ENCODE measurements at regions not wholly inside any gene's neighbourhood (a gene's known extent, or its start where the extent isn't known, plus 50 kb on each side); places are given as distances from the start of the nearest gene placed in this dataset.

DNA sequence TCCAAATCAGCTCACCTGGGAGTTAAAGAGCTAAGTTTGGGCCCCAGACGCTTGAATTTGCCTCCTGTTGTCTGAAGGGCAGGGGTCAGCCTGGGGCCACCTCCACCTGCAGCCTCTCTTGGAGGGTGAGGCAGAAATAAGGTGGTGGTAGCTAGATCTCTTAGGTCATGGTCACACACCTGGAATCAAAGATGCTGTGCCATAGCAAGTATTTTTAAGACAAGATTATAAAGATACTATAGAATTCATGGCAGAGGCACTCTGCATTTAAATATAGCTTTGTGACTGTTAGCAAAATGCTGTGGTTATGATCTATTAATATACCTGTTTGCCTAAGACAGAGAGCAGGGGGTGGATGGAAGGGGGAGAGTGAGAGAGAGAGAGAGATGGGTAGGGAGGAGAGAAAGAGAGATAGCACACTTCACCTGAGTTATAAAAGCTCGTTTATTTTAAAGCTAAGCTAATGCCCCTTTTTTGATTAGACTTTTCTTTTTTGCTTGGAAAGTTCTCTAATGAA lies 242.7 kb downstream of the TMEM182 start:
- no peak overlapping the region for H3K4me3 ChIP-seq (ENCODE audit: low read length in 2 of 2)
- H3K27me3 Mint-ChIP-seq: no peaks in the 10 kb centered on the region

DNA sequence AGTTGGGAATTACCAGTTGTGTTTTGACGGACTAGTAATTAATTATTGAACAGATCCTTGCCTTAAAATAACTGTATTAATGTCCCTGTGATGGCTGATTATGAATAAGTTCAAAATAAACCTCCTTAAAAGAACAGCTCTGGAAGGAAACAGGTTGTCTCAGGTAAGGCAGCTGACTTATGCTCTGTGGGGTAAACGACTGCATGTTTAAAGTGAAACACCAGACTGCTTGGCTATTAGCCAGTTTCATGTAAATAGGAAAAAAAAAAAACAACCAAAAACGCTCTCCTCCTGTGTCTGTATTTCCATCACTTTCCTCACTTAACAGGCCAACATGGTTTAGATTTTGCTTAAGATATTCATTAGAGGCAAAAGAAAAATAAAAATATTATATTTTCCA lies 243.6 kb downstream of the TMEM182 start:
- no peaks in the 10 kb centered on the region for H3K27me3 Mint-ChIP-seq
- no peak for DNase-seq

More for the DNA sequence above, 242.7 kb downstream of the TMEM182 start:
- H3K4me1 Mint-ChIP-seq: no peaks in the 10 kb centered on the region
- H3K4me3 Mint-ChIP-seq: no peak overlapping the region
- POLR2A ChIA-PET (ENCODE audit: partially characterized antibody): no interaction called here
- H3K36me3 Mint-ChIP-seq: no peaks in the 10 kb centered on the region
- CTCF ChIA-PET (ENCODE audit: partially characterized antibody): no interaction called here
- intact Hi-C loops (cut with micrococcal nuclease): no loop called here
- Histone ChIP-seq H3K4me1 (ENCODE audit: insufficient read depth, low read length) (no peaks in the 10 kb centered on the region), H3K27me3 (ENCODE audit: insufficient read depth, low read length) (no peaks in the 10 kb centered on the region), H3K9me3 (ENCODE audit: control insufficient read depth in 1 of 2, low read length in 2 of 2) (no peaks in the 10 kb centered on the region), H3K27ac (ENCODE audit: low read depth, low read length) (no peak overlapping the region), H3K36me3 (ENCODE audit: insufficient read depth, low read length) (no peaks in the 10 kb centered on the region)
- H3K9me3 Mint-ChIP-seq: peaks cover 0 to 9% (median 3%) of the 10 kb centered on the region in 8 donors
- H3K27ac Mint-ChIP-seq: no peak overlapping the region
- no peak for DNase-seq

DNA sequence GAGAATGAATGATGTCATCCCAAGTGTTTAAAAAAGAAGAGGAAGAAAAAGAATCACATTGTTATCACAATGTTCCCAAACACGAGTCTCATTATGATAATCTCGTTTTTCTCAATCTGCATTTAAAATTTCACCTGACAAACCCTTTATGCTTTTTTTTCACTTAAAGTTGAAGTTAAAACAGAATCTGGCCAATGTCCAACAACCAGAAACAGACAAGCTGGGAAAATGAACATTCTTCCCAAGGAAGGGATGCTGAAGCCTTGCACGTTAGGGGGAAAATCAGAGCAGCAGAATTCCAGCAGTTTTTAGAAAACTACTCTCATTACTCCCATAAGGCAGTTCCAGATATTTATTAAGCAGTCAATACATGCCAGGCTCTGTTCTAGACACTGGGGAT lies 245.3 kb downstream of the TMEM182 start:
- Mint-ChIP-seq H3K4me1 (no peaks in the 10 kb centered on the region), H3K9me3 (peaks cover 0 to 7% (median 2%) of the 10 kb centered on the region in 8 donors), H3K27me3 (no peaks in the 10 kb centered on the region), H3K36me3 (no peaks in the 10 kb centered on the region), H3K27ac (no peak overlapping the region), H3K4me3 (no peak overlapping the region)
- H3K4me1 ChIP-seq (ENCODE audit: insufficient read depth, low read length): no peaks in the 10 kb centered on the region
- no peaks in the 10 kb centered on the region for H3K27me3 ChIP-seq (ENCODE audit: insufficient read depth, low read length)
- POLR2A ChIA-PET (ENCODE audit: partially characterized antibody): no interaction called here
- H3K9me3 ChIP-seq (ENCODE audit: control insufficient read depth in 1 of 2, low read length in 2 of 2): no peaks in the 10 kb centered on the region
- DNase-seq: no peak
- intact Hi-C loops (cut with micrococcal nuclease): no loop called here
- CTCF ChIA-PET (ENCODE audit: partially characterized antibody): no interaction called here
- H3K4me3 ChIP-seq (ENCODE audit: low read length in 2 of 2): no peak overlapping the region
- H3K36me3 ChIP-seq (ENCODE audit: insufficient read depth, low read length): no peaks in the 10 kb centered on the region
- no peak overlapping the region for H3K27ac ChIP-seq (ENCODE audit: low read depth, low read length)

More for the DNA sequence above, 243.6 kb downstream of the TMEM182 start:
- H3K4me1 ChIP-seq (ENCODE audit: insufficient read depth, low read length): no peaks in the 10 kb centered on the region
- H3K27ac ChIP-seq (ENCODE audit: low read depth, low read length): no peak overlapping the region
- Mint-ChIP-seq H3K4me1 (no peaks in the 10 kb centered on the region), H3K27ac (no peak overlapping the region), H3K9me3 (peaks cover 0 to 5% (median 3%) of the 10 kb centered on the region in 8 donors), H3K4me3 (no peak overlapping the region), H3K36me3 (no peaks in the 10 kb centered on the region)
- no peak overlapping the region for H3K4me3 ChIP-seq (ENCODE audit: low read length in 2 of 2)
- H3K9me3 ChIP-seq (ENCODE audit: control insufficient read depth in 1 of 2, low read length in 2 of 2): no peaks in the 10 kb centered on the region
- CTCF ChIA-PET (ENCODE audit: partially characterized antibody): no interaction called here
- no peaks in the 10 kb centered on the region for H3K36me3 ChIP-seq (ENCODE audit: insufficient read depth, low read length)
- POLR2A ChIA-PET (ENCODE audit: partially characterized antibody): no interaction called here
- intact Hi-C loops (cut with micrococcal nuclease): no loop called here
- H3K27me3 ChIP-seq (ENCODE audit: insufficient read depth, low read length): no peaks in the 10 kb centered on the region

DNA sequence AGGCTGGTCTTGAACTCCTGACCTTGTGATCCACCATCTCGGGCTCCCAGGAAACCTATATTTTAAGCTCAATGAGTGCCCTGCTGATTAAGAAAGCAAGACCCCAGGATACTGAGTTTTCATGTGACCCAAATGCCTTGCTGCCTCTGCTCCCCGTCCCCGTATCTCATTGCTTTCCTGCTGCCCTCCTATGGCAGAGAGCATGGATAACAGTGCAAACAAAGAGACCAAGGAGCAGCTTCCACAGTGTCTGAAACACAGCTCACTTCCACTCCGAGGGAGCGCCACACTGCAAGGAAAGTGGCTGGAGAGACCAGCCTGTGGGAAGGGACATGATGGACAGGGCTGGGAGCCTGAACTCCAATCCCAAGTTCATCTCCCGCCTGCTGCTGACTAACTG lies 246.8 kb downstream of the TMEM182 start:
- Mint-ChIP-seq H3K36me3 (no peaks in the 10 kb centered on the region), H3K4me3 (no peak overlapping the region), H3K27ac (no peak overlapping the region), H3K4me1 (no peaks in the 10 kb centered on the region), H3K9me3 (peaks cover 0 to 4% (median 0%) of the 10 kb centered on the region in 8 donors), H3K27me3 (no peaks in the 10 kb centered on the region)
- ChIA-PET CTCF (ENCODE audit: partially characterized antibody) (no interaction called here), POLR2A (ENCODE audit: partially characterized antibody) (no interaction called here)
- no peaks in the 10 kb centered on the region for H3K27me3 ChIP-seq (ENCODE audit: insufficient read depth, low read length)
- no peaks in the 10 kb centered on the region for H3K9me3 ChIP-seq (ENCODE audit: control insufficient read depth in 1 of 2, low read length in 2 of 2)
- no peak for DNase-seq
- no peak overlapping the region for H3K27ac ChIP-seq (ENCODE audit: low read depth, low read length)
- intact Hi-C loops (cut with micrococcal nuclease): no loop called here
- H3K36me3 ChIP-seq (ENCODE audit: insufficient read depth, low read length): no peaks in the 10 kb centered on the region
- no peaks in the 10 kb centered on the region for H3K4me1 ChIP-seq (ENCODE audit: insufficient read depth, low read length)
- no peak overlapping the region for H3K4me3 ChIP-seq (ENCODE audit: low read length in 2 of 2)

DNA sequence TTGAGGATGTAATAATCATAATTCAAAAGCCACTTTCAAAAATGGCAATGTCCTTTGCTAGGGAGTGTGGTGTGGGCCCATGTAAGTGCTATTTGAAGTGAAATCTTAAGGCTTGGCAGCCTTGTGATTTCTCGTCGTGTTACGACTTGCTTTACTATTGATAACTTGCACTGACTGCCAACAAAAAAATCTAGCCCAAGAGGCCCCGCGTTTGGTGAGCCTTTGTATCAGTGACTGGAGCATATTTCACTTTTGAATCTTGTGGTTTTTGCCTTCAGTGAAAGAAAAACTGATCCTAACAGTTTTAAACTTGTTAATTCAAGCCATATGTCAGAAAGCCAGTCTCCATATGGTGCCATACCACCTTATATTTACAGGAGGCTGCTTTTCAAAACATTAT lies 248.0 kb downstream of the TMEM182 start:
- Mint-ChIP-seq H3K4me3 (no peak overlapping the region), H3K27ac (no peak overlapping the region), H3K36me3 (no peaks in the 10 kb centered on the region), H3K27me3 (no peaks in the 10 kb centered on the region), H3K4me1 (no peaks in the 10 kb centered on the region), H3K9me3 (peaks cover 0 to 4% (median 0%) of the 10 kb centered on the region in 8 donors)
- ChIA-PET POLR2A (ENCODE audit: partially characterized antibody) (no interaction called here), CTCF (ENCODE audit: partially characterized antibody) (no interaction called here)
- DNase-seq: no peak
- Histone ChIP-seq H3K9me3 (ENCODE audit: control insufficient read depth in 1 of 2, low read length in 2 of 2) (no peaks in the 10 kb centered on the region), H3K27me3 (ENCODE audit: insufficient read depth, low read length) (no peaks in the 10 kb centered on the region), H3K27ac (ENCODE audit: low read depth, low read length) (no peak overlapping the region), H3K36me3 (ENCODE audit: insufficient read depth, low read length) (no peaks in the 10 kb centered on the region), H3K4me3 (ENCODE audit: low read length in 2 of 2) (no peak overlapping the region), H3K4me1 (ENCODE audit: insufficient read depth, low read length) (no peaks in the 10 kb centered on the region)
- intact Hi-C loops (cut with micrococcal nuclease): no loop called here

DNA sequence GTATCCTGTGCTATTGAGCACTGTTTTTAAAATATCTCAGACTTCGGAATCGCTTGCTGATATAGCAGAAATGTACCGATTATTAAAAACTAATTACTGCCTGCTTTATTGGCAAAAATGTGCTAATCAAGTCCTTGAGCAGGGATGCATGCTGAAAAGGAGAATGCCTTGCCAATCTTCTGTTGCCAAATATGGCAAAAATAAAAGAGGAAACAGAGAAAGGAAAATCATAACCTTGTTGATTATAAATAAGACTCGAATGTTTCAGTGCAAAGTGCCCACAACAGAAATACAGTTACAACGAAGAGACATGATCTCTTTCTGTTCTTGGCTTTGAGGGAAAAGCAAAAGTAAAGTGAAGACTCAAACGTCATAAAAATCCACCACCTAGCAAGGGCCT lies 248.5 kb downstream of the TMEM182 start:
- Histone ChIP-seq H3K36me3 (ENCODE audit: insufficient read depth, low read length) (no peaks in the 10 kb centered on the region), H3K27me3 (ENCODE audit: insufficient read depth, low read length) (no peaks in the 10 kb centered on the region), H3K9me3 (ENCODE audit: control insufficient read depth in 1 of 2, low read length in 2 of 2) (no peaks in the 10 kb centered on the region), H3K4me3 (ENCODE audit: low read length in 2 of 2) (no peak overlapping the region), H3K27ac (ENCODE audit: low read depth, low read length) (no peak overlapping the region), H3K4me1 (ENCODE audit: insufficient read depth, low read length) (no peaks in the 10 kb centered on the region)
- ChIA-PET POLR2A (ENCODE audit: partially characterized antibody) (no interaction called here), CTCF (ENCODE audit: partially characterized antibody) (no interaction called here)
- Mint-ChIP-seq H3K27me3 (no peaks in the 10 kb centered on the region), H3K9me3 (peaks cover 0 to 4% (median 0%) of the 10 kb centered on the region in 8 donors), H3K27ac (no peak overlapping the region), H3K4me1 (no peaks in the 10 kb centered on the region), H3K4me3 (no peak overlapping the region), H3K36me3 (no peaks in the 10 kb centered on the region)
- intact Hi-C loops (cut with micrococcal nuclease): no loop called here
- DNase-seq: no peak

DNA sequence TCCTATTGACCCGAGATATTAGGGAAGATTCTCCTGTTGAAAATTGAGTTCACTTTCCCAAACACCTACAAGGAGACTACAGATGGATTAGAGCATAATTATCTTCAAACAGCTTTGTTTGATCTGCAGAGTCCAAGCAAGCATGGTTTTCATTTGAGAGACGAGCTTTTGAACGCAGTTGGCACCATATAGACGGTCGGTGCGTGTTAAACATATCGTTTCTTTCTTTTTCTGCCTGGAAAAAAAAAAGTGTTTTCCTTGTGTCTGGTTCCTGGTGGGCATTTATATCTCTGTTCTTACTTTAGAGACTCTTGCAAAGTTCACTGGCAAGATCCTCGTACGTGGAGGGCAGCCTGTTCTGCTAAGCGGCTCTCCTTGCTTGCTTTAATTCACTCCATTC lies 248.9 kb downstream of the TMEM182 start:
- Histone ChIP-seq H3K4me1 (ENCODE audit: insufficient read depth, low read length) (no peaks in the 10 kb centered on the region), H3K27ac (ENCODE audit: low read depth, low read length) (no peak overlapping the region), H3K36me3 (ENCODE audit: insufficient read depth, low read length) (no peaks in the 10 kb centered on the region), H3K4me3 (ENCODE audit: low read length in 2 of 2) (no peak overlapping the region), H3K27me3 (ENCODE audit: insufficient read depth, low read length) (no peaks in the 10 kb centered on the region), H3K9me3 (ENCODE audit: control insufficient read depth in 1 of 2, low read length in 2 of 2) (no peaks in the 10 kb centered on the region)
- ChIA-PET POLR2A (ENCODE audit: partially characterized antibody) (no interaction called here), CTCF (ENCODE audit: partially characterized antibody) (no interaction called here)
- no peaks in the 10 kb centered on the region for H3K27me3 Mint-ChIP-seq
- intact Hi-C loops (cut with micrococcal nuclease): no loop called here
- H3K27ac Mint-ChIP-seq: no peak overlapping the region
- H3K4me1 Mint-ChIP-seq: no peaks in the 10 kb centered on the region
- H3K9me3 Mint-ChIP-seq: peaks cover 0 to 4% (median 0%) of the 10 kb centered on the region in 8 donors
- no peak for DNase-seq
- no peak overlapping the region for H3K4me3 Mint-ChIP-seq
- H3K36me3 Mint-ChIP-seq: no peaks in the 10 kb centered on the region

DNA sequence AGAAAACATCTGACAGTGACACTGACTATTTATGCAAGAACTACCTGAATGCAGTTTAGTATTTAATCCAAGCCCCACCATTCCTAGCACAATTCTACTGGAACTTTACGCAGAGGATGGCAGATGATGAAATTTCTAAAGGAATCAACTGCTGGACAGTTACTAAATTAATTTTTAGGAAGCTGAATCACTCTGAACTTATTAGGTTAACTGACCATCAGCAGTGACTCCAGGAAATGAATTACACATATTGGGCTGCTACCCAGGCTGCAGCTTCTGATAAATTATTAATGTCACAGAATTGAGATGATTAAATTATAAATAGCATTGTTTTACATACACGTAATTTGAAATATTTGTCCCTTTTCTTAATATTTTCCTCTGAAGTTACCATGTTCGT lies 250.8 kb downstream of the TMEM182 start:
- no peaks in the 10 kb centered on the region for H3K9me3 ChIP-seq (ENCODE audit: control insufficient read depth in 1 of 2, low read length in 2 of 2)
- POLR2A ChIA-PET (ENCODE audit: partially characterized antibody): no interaction called here
- no peaks in the 10 kb centered on the region for H3K4me1 ChIP-seq (ENCODE audit: insufficient read depth, low read length)
- H3K36me3 ChIP-seq (ENCODE audit: insufficient read depth, low read length): no peaks in the 10 kb centered on the region
- H3K27ac ChIP-seq (ENCODE audit: low read depth, low read length): no peak overlapping the region
- Mint-ChIP-seq H3K27me3 (no peaks in the 10 kb centered on the region), H3K4me1 (no peaks in the 10 kb centered on the region), H3K36me3 (no peaks in the 10 kb centered on the region), H3K4me3 (no peak overlapping the region), H3K9me3 (peaks cover 0 to 2% (median 0%) of the 10 kb centered on the region in 8 donors), H3K27ac (no peak overlapping the region)
- intact Hi-C loops (cut with micrococcal nuclease): no loop called here
- DNase-seq: no peak
- CTCF ChIA-PET (ENCODE audit: partially characterized antibody): no interaction called here
- H3K27me3 ChIP-seq (ENCODE audit: insufficient read depth, low read length): no peaks in the 10 kb centered on the region
- no peak overlapping the region for H3K4me3 ChIP-seq (ENCODE audit: low read length in 2 of 2)
